ENCODE measurements at regions not wholly inside any gene's neighbourhood (a gene's known extent, or its start where the extent isn't known, plus 50 kb on each side); places are given as distances from the start of the nearest gene placed in this dataset.

GRCh38 chr7:10299384-10299783 lies 674.3 kb upstream of the PHF14 start:
- no peak overlapping the region for H3K4me3 Mint-ChIP-seq
- no peak overlapping the region for H3K27ac Mint-ChIP-seq
- H3K27me3 Mint-ChIP-seq (ENCODE audit: low read depth), result no peaks in the 10 kb centered on the region
- TF ChIP-seq, protein P1, sequence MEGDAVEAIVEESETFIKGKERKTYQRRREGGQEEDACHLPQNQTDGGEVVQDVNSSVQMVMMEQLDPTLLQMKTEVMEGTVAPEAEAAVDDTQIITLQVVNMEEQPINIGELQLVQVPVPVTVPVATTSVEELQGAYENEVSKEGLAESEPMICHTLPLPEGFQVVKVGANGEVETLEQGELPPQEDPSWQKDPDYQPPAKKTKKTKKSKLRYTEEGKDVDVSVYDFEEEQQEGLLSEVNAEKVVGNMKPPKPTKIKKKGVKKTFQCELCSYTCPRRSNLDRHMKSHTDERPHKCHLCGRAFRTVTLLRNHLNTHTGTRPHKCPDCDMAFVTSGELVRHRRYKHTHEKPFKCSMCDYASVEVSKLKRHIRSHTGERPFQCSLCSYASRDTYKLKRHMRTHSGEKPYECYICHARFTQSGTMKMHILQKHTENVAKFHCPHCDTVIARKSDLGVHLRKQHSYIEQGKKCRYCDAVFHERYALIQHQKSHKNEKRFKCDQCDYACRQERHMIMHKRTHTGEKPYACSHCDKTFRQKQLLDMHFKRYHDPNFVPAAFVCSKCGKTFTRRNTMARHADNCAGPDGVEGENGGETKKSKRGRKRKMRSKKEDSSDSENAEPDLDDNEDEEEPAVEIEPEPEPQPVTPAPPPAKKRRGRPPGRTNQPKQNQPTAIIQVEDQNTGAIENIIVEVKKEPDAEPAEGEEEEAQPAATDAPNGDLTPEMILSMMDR (IDR thresholded peaks at IDR 0.05; ENCODE audit: unreplicated experiment in 3 of 3), result no peak
- no peaks in the 10 kb centered on the region for H3K9me3 Mint-ChIP-seq
- H3K36me3 Mint-ChIP-seq (ENCODE audit: low read depth), result no peaks in the 10 kb centered on the region
- H3K4me1 Mint-ChIP-seq, result peaks cover 12% of the 10 kb centered on the region

DNA sequence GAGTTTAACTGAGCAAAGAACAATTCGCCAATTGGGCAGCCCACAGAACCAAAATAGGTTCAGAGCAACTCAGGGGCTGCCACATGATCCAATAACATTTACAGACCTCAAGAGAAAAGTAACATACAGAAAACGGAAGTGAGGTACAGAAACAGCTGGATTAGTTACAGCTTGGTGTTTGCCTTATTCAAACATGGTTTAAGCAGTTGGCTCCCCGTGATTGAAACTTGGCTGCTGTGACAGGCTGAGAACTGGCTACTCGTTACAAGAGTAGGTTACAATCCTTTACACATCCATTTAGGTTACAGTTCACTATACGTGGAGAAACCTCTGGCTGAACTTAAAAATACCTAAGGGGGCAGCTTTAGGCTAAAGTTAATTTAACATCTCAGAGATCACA lies 673.1 kb upstream of the PHF14 start:
- Mint-ChIP-seq H3K27me3 (ENCODE audit: low read depth) (no peaks in the 10 kb centered on the region), H3K4me3 (no peak overlapping the region), H3K27ac (peak overlapping the region; percentile 53 to 86 (median 59)), H3K4me1 (peaks cover 12% of the 10 kb centered on the region), H3K9me3 (peaks cover 2% of the 10 kb centered on the region), H3K36me3 (ENCODE audit: low read depth) (no peaks in the 10 kb centered on the region)
- TF ChIP-seq, protein P1 (IDR thresholded peaks at IDR 0.05; ENCODE audit: unreplicated experiment in 3 of 3), result no peak

GRCh38 chr7:10308276-10308675 lies 665.4 kb upstream of the PHF14 start:
- Mint-ChIP-seq H3K4me3 (no peak overlapping the region), H3K4me1 (no peaks in the 10 kb centered on the region), H3K27ac (no peak overlapping the region), H3K9me3 (peaks cover 4% of the 10 kb centered on the region), H3K36me3 (ENCODE audit: low read depth) (no peaks in the 10 kb centered on the region), H3K27me3 (ENCODE audit: low read depth) (peaks cover 3% of the 10 kb centered on the region)
- TF ChIP-seq, protein P1 (IDR thresholded peaks at IDR 0.05; ENCODE audit: unreplicated experiment in 3 of 3), result no peak

DNA sequence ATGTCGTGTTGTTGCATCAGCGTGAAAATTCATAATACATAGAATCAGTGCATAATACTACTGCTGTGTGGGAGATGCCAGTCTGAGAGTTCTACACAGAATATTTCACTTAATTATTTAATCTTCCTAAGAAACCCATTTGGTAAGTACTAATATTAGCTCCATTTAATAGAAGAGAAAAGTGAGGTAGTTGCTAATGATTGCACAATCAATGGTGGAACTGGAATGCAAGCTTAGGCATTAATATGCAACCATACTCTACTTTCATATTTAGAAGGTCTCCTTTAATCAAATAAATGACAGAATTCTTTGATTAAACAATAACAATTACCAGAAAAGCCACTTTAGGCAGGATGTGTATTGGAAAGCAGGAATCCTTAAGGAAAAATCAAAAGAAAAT lies 660.7 kb upstream of the PHF14 start:
- TF ChIP-seq, protein P1 (IDR thresholded peaks at IDR 0.05; ENCODE audit: unreplicated experiment in 3 of 3), result no peak
- no peak overlapping the region for H3K27ac Mint-ChIP-seq
- H3K36me3 Mint-ChIP-seq (ENCODE audit: low read depth), result no peaks in the 10 kb centered on the region
- no peak overlapping the region for H3K4me3 Mint-ChIP-seq
- H3K27me3 Mint-ChIP-seq (ENCODE audit: low read depth), result no peaks in the 10 kb centered on the region
- no peaks in the 10 kb centered on the region for H3K4me1 Mint-ChIP-seq
- H3K9me3 Mint-ChIP-seq, result peaks cover 6% of the 10 kb centered on the region

DNA sequence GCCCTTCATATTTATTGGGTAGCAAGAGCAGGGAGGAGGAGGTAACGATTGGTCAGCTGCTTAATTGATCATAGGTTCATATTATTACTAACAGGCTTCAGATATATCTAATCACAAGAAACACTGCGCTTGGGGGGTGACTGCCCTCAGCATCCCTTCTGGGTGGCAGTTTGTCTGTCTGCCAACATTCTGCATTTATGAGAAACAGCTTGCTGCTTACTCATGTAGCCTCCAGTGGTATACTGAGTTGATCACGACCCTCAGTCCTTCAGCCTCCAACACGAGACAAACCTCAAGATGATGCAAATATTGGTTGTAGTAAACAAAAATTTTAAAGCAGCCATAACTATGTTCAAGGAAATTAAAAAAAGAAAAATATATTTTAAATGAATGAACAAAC lies 657.8 kb upstream of the PHF14 start:
- no peak overlapping the region for H3K27ac Mint-ChIP-seq
- peaks cover 12% of the 10 kb centered on the region for H3K9me3 Mint-ChIP-seq
- TF ChIP-seq, protein P1 (IDR thresholded peaks at IDR 0.05; ENCODE audit: unreplicated experiment in 3 of 3), result no peak
- peaks cover 4% of the 10 kb centered on the region for H3K36me3 Mint-ChIP-seq (ENCODE audit: low read depth)
- no peaks in the 10 kb centered on the region for H3K27me3 Mint-ChIP-seq (ENCODE audit: low read depth)
- no peaks in the 10 kb centered on the region for H3K4me1 Mint-ChIP-seq
- H3K4me3 Mint-ChIP-seq, result no peak overlapping the region

DNA sequence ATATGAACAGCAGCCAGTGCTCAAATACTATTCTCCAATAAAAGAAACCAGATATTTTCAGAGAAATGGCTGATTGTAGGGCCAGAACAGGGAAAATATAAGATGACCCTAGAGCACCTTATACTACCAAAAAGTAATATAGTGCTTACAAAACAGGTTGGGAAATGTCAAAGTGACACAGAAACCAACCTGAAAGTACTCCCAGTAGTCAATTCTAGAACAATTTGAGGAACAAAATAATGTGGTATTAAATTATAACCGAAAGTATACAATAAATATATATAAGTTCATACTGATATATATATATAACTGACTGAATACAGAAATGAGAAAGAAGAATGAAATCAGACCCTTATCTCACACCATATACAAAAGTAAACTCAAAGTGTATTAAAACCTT lies 657.2 kb upstream of the PHF14 start:
- peaks cover 4% of the 10 kb centered on the region for H3K36me3 Mint-ChIP-seq (ENCODE audit: low read depth)

More for the DNA sequence above, 657.2 kb upstream of the PHF14 start:
- peaks cover 12% of the 10 kb centered on the region for H3K9me3 Mint-ChIP-seq
- no peak overlapping the region for H3K4me3 Mint-ChIP-seq
- H3K4me1 Mint-ChIP-seq, result no peaks in the 10 kb centered on the region
- TF ChIP-seq, protein P1 (IDR thresholded peaks at IDR 0.05; ENCODE audit: unreplicated experiment in 3 of 3), result no peak
- no peaks in the 10 kb centered on the region for H3K27me3 Mint-ChIP-seq (ENCODE audit: low read depth)
- H3K27ac Mint-ChIP-seq, result no peak overlapping the region
